HG02763 (cell line): ENCODE measurements at regions not wholly inside any gene's neighbourhood (a gene's known extent, or its start where the extent isn't known, plus 50 kb on each side); places are given as distances from the start of the nearest gene placed in this dataset.
A peak's percentile ranks its signal among the peaks of the same experiment; 100 is the strongest.
"Not testable (repeated sequence)": the region's sequence is repeated elsewhere in the genome, so short reads cannot be mapped to it uniquely, and the experiment has no call there.

Experiments used
- ATAC-seq: cut with Tn5 transposase; IDR thresholded peaks from one replicate; pipeline ENCODE4 v1.9.1; 2021; ENCODE audit warnings: mild to moderate bottlenecking, moderate library complexity; ENCODE audit not compliant: unreplicated experiment

DNA sequence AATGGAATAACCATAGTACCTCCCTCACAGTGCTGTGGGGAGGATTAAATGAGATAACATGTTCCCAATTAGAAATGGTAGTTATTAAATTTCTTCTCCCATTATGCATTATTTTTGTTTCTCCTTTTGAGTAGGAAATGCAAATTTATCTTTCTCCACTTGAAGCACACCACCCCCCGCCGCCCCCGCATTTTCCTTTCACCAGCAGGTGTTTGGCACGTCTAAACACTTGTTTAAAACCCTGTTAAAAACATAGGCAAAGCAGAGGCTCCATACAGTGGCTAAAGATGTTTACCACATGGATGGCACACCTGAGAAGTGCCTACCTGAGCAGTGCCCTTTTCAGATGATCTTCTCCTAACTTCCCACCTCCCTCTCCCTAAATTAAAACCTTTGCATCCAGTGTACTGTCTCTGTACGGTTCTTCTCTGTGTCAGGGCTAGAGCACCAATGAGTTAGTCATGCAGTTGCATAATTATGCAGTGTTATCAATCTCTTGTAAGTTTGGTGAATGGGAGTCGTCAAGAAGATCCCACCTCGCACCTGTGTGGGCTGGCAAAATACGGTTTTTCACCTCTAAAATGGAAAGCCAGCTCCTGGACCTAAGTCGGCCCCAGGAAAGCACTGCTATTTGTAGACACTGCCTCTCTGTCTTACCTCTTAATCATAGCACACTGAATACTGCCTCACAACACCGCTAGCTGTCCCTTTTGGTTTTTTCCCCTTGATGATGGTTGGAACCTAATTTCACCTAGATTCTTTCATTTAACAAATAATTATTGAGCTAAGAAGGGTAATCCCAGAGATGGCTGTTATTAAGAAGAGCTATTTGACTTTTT is 122.0 kb downstream of the CT47B1 start:
- peak; percentile 33 for ATAC-seq

DNA sequence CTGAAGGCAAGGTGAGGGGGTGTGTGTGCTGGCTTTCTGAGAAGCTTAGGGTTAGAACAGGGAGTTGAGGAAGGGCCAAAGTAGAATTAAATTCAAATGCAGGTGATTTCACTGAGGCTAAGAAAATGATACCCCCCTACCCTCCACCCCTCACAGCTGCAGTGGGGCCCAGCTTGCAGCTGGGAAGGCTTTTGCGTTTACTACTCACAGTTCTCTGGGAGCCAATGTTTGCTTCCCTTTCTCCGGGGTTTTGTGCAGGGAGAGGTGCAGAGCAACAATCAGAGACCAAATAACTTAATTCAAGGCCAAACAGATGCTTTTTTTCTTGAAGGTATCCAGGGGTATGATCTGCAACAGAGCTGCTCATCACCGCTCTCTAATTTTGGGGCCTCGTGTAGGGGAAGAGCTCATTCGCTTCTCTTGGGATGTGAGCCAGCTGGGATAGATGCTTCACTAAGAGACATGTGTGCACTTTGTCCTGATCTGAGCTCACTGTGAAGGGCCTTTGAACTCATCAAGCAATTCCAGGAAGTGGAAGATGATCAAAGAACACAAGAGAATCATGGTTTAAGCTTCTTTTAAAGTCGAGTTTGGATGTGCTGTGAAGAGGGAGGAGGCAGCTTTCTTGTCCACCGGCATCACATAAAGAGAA is 122.7 kb upstream of the C1GALT1C1 start:
- ATAC-seq, result no peak

DNA sequence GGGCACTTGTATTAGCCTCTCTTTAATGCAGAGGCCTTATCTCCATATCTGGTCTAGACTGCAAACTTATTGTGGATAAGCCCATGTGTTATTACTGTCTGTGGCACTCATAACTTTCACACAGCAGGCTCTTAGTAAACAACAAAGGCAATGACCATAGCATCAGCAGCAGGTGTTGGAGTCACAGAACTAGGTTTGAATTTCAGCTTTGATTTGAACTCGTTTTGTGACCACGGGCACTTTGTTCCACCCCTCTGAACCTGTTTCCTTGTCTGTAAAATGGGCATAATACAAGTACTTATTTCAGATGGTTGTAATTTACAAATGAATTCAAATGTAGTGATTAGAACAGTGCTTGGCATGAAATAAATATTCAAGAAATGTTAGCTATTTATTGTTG is 121.8 kb upstream of the C1GALT1C1 start:
- no peak for ATAC-seq

DNA sequence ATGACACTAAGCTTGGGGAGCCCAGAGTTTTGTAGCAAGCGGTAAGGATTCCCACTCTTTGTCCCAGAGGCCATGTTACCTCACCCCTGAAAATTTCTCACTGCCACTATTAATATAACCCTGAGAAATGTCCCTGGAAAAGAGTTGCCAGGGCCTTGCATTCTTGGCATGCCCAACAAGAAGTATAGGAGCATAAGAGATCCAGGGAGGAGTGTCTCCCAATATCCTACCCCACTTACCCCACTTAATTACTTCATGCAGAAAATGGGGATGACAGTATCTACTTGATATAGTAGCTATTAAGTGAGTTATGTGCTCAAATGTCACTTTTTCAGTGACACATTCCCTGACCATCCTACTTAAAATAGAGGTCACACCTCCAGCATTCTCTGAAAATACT is 120.5 kb upstream of the C1GALT1C1 start:
- ATAC-seq, result no peak

DNA sequence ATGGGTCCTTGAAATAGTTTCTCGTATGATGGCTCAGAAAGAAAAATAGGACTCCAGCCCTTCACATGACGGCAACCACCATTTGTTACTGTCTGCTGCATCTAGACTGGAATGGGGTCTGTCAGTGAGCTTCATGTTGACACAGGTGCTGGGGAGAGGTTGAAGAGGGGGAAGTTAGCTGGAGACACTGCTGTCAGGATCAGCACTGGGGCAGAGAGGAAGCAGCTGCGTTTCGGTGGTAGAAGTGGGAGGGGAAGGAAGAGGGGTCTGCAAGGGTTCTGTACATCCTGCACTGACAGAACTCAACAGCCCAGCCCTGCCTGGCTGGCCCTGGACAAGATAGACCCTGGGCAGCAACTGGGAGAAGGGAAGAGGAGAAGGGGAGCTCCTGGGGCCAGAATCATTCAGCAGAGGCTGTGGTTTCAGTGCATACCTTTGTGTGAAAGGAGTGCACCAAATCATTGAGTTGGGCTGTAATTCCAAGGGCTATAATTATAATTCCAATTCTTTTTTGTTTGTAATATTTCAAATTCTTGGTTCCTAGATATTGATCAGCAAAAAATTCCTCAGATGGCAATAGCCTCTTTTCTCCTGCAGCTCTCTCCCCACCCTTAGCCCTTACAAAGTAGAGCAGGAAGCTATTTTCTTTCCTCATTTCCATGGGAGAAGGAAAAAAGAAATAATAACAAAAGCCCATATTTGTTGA is 119.4 kb upstream of the C1GALT1C1 start:
- ATAC-seq, result peak; percentile 82

DNA sequence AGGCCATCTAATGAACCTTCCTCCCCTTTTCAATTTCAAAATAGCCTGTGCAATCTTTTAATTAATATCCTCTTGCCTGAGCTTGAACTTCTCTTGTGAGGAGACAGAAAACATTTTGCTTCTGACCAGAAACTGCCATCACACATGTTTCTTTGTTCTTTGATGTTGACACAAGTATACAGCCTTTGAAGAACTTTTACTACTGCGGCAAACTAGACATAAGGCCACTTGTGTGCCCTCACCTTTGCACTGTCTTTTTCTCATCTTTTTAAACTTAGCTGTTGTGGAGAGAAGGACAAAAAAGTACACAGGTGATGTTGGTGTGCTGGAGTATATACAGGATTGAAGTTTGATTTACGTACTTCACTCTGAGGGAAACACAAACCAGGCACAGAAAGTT is 116.3 kb upstream of the C1GALT1C1 start:
- ATAC-seq, result no peak

DNA sequence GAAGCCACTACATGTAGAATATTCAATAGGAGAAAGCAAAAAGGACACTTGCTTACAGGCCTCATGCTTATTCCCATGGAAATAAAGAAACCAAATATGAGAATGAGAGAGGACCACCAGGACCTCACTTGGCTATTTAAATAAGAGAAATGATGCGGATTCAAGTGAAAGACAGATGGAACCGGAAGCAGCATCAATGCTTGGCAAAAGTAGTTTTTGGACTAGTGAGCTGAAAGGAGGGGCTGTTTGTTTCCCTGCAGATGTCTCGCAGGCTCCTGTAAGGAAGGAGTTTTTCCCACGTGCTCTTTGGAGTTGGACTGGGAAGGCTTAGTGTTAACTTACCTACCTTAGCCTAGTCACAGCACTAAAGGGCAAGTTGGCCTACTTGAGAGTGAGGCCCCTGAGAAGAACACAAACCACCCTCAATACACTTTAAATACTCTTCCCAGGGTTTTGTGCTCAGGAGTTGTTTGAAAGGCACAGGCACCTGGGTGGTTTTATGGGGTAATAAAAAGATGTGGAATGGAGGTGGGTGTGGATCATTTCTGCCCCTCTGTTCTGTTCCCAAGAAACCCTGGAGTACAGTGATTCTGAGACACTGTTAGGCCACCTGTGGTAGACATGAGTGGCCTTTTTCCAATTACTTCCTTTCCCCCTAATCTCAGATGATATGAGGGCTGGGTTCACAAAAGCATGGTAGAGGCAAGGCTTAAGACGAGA is 113.3 kb upstream of the C1GALT1C1 start:
- ATAC-seq, result no peak

DNA sequence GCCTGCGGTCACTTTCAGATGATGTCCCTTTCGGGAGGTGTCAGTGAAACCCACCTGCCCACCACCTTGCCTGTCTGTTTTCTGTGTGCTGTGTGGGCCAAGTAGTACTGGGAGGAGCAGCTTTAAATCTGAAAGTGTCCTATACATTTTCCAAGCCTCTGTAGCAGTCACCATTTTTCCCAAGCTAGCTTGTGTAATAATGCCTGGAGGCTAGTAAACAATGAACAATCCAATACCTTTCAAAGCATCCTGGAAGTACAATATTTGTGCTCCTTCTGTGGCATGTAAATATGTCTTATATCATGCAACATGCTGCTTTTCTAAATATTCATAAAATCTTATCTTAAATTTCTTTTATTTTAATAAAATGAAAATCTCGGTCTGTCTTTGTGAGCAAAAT is 111.6 kb upstream of the C1GALT1C1 start:
- ATAC-seq, result no peak

DNA sequence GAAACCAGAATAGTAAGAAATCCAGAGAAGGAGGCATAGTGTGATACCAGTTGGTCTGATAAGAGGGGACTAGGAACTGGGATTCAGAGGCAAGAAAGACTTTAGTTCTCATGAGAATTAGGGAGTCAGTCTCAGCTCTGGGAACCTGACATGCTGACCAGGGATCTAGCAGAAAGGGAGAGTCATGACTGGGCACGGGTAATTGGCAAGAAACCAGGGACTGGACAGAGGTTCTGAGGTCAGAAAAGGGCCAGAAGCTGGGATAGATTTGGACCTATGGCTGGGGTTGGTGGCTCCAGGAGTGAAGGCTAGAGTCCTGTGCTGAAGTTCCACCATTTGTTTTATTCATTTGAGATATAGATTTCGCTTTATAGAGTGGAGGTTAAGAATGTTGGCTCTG is 110.2 kb upstream of the C1GALT1C1 start:
- ATAC-seq, result no peak

DNA sequence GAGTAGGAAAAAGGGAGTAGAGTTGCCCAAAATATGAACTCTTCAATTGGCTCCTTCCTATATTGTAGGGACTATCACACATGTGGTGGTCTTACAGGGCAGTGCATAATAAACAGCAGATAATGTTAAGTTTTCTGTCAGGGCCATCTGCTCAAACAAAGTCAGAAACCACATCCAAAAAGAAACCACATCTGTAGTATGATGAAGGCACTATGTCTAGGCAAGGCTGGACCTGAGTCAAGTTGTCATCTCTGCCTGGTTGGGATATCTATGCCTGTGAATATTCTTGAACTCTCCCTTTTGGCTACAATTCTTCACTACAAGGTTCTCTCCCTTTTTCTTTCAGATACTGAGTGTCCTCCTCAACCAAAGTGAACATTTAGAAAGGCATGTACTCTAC is 109.4 kb upstream of the C1GALT1C1 start:
- no peak for ATAC-seq

DNA sequence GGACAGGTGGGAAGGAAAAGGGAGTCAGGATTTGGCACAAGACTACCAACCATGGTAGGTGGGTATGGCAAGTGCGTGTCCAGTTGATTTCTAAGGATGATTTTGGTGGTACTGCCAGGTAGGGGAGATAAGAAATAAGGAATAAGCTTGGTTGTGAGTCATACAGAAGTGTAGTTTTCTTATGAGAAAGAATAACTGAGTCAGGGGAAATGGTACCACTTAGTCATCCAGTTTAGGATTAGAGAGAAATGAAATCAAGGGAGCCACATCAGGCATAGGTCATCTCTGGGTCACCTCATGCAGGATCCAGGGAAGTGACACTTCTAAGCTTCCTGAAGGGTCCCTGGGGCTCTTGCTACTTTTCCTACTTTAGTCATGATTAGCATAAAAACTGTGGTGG is 107.1 kb upstream of the C1GALT1C1 start:
- no peak for ATAC-seq

DNA sequence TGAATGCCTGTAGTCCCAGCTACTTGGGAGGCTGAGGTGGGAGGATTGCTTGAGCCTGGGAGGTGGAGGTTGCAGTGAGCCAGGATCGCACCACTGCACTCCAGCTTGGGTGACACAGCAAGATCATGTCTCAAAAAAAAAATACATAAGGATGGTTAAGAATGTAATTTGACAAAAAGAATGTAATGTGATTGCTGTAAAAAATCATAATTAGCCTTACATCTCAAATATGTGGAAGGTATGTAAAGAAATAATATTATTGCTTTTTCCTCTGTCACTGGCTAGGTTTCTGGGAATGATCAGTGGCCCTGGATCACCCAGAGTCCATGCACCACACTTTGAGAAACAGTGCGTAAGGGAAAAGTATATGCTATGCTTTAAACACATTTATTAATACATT is 106.1 kb upstream of the C1GALT1C1 start:
- no peak for ATAC-seq

DNA sequence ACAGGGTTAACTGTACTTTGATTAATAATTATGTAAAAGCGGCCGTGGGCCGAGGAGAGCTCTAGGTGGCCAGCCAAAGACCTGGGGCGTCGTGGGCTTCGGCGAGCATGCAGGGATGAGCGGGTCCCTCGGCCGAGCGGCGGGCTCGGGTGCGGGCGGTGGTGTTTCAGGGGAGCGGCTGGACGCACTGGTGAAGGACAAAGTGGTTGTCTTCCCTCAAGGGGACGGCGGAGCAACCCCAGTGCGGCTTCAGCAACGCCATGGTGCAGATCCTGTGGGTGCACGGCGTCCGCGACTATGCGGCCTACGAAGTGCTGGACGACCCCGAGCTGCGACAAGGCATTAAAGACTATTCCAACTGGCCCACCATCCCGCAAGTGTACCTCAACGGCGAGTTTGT is 103.0 kb upstream of the C1GALT1C1 start:
- no peak for ATAC-seq

DNA sequence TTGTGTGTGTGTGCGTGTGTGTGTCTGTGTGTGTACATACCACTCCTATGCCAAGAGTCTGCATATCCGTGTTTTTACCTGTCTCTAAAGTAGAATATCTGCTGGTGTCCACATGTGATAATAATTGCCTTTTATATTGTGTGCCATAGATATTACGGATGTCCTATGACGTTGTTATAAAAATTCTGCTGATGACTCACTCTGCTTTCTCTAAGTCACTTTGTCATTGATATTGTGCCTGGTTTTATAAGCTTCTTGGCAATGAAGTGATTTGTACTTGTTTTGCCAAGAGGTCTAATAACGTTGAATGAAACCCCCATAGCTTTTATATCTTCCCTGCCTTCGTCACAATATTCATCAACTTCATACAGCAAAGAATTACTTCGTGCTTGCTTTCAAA is 102.6 kb upstream of the C1GALT1C1 start:
- ATAC-seq, result no peak

DNA sequence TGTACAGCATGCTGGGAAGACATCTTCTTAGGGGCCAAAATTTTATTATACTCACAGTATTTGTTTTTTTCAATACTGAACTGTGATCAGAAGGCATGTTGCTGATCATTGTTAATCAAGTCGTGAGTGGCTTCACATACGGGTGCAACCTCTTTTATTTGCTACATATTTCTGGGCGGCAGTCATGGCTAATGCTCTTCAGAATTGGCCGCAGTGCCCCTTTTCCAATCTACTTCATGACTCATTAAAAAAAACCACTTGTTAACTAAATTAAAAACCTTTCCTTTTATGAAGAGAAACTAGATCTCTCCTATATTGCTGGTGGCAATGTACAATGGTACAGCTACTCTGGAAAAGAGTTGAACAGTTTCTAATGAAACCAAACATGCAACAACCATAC is 101.5 kb upstream of the C1GALT1C1 start:
- no peak for ATAC-seq

DNA sequence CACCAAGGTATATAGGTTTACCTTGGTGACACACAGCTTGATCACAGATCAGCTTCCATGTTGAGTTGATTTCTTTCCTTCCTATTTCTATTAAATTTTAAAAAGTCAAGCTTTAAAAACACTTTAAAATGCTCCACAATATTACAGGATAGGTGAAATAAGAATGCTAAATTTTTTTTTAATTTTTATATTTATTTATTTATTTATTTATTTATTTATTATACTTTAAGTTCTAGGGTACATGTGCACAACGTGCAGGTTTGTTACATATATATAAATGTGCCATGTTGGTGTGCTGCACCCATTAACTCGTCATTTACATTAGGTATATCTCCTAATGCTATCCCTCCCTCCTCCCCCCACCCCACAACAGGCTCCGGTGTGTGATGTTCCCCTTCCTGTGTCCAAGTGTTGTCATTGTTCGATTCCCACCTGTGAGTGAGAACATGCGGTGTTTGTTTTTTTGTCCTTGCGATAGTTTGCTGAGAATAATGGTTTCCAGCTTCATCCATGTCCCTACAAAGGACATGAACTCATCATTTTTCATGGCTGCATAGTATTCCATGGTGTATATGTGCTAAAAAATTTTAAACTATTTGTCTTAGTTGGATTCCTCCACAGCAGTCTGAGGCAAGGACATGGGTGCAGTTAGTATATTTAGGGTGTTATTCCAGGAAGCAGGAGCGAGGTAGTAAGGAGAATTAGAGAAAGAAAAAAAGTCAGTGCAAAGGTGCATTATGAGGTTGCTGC is 99.8 kb upstream of the C1GALT1C1 start:
- not testable (repeated sequence) for ATAC-seq

DNA sequence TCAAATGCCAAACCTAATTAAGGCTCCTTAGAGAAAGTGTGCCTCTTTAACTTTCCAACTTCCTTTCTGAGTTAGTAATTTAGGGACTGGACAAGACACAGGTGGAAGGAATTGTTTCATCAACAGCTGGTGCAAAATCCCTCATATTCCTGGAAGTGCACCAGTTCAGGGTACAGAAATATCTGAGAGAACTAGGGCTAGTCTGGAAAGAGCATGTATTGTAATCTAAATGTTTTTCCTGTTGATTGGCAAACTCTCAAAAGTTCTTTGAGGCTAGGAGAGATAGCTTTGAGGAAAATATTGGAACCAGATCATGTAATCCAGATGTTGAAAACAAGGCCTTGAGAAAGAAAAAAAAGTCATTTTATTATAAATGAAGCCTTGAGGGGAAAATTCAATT is 98.1 kb upstream of the C1GALT1C1 start:
- ATAC-seq, result no peak

DNA sequence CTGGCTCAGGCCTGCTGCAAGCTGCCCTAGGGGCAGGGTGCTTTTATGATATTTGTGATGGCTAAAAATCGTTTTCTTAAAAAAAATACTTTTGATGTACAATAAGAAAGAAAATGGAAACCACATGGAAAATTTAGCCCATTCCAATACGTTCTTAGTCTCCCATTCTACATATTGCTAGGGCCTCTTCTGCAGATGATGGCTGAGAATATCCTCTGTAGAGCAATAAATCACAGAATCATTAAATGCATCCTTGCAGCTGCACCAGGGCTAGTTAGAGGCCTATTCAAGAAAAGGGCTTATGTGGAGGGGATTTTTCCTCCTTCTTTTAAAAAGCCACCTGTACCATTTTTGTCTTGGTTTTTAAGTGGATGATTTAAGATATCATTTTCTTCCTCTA is 97.6 kb upstream of the C1GALT1C1 start:
- ATAC-seq, result no peak

DNA sequence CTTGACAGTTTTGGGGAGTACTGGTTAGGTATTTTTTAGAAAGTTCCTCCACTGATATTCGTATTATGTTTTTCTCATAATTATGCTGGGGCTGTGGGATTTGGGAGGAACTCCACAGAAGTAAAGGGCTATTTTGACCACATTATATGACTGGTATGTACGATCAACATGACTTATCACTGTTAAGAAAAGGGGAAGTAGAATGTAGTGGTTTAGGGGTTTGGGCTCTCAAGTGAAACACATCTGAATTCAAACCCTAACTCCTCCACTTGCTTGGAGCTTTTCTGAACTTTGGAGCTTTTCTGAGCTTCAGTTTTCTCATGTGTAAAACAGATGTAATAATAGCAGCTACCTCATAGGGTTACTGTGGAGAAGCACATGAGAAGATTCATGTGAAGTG is 96.4 kb upstream of the C1GALT1C1 start:
- peak; percentile 97 for ATAC-seq

DNA sequence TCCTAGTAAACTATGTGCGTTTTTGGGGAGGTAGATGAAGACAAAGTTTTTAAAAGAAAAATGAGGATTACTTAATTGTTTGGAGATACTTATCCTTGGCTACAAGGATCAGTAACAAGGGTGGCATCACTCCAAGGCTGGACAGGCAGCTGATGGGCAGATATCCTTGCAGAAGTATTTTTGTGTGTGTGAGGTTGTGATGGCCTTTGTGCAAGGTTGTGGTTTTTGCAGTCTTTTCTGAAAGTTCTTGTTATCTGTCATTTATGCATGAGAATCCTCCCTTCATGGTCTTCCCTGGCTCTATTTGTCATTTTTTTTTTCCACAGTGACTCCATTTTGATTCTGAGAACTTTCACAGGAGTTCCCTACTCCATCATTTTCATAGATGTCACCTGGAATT is 96.0 kb upstream of the C1GALT1C1 start:
- no peak for ATAC-seq

DNA sequence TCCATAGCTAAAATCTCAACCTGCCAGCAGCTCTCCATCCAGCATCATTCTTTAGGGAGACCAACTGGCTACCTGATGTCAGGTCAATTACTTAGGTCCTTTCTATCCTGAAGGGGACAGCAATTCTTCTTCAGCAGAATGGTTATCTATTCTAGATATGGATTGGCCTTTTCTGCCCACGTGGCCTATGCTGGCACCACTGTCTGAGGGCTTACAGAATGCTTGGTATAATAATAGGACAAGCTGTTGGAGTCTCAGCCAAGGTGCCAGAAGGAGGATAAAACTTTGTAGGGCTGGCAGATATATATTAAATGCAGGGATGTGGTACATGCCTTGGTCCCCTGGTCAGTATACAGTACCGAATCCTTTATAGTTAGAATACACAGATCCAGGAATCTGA is 89.8 kb upstream of the C1GALT1C1 start:
- ATAC-seq, result no peak
